ENCODE measurements at regions not wholly inside any gene's neighbourhood (a gene's known extent, or its start where the extent isn't known, plus 50 kb on each side); places are given as distances from the start of the nearest gene placed in this dataset.

DNA sequence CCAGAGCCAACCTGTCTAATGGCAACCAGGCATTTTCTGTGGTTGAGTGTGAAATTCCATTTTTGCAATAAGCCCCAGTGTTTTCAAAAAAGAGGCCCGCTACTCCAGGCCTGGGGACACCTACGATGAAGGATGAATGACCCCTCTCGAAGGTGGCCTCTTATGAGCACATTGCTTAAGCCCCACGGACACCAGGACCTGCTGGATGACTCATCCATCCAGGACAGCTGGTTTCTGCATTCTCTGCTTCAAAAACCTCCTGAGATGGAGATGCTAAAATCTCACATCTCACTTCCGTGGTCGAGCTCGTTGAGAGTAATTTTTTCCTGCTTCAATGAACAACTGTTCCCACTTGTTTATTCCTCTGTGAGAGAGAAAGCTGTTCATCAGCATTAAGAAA, 150.2 kb upstream of the FZD8 start:
- no peak for TF ChIP-seq POLR2A (IDR thresholded peaks at IDR 0.05)
- TF ChIP-seq, protein P1, sequence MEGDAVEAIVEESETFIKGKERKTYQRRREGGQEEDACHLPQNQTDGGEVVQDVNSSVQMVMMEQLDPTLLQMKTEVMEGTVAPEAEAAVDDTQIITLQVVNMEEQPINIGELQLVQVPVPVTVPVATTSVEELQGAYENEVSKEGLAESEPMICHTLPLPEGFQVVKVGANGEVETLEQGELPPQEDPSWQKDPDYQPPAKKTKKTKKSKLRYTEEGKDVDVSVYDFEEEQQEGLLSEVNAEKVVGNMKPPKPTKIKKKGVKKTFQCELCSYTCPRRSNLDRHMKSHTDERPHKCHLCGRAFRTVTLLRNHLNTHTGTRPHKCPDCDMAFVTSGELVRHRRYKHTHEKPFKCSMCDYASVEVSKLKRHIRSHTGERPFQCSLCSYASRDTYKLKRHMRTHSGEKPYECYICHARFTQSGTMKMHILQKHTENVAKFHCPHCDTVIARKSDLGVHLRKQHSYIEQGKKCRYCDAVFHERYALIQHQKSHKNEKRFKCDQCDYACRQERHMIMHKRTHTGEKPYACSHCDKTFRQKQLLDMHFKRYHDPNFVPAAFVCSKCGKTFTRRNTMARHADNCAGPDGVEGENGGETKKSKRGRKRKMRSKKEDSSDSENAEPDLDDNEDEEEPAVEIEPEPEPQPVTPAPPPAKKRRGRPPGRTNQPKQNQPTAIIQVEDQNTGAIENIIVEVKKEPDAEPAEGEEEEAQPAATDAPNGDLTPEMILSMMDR (IDR thresholded peaks at IDR 0.05 in 4 of 5, conservative IDR thresholded peaks at IDR 0.05 in 1 of 5) = no peak

Measured in gastrocnemius medialis (tissue), 4 donors.